HepG2 (cell line): ENCODE measurements at regions not wholly inside any gene's neighbourhood (a gene's known extent, or its start where the extent isn't known, plus 50 kb on each side); places are given as distances from the start of the nearest gene placed in this dataset.

Experiments
- ATAC-seq: fragments of 200-7000 bp; cut with Tn5 transposase; 3 replicates; pipeline ENCODE4 v1.9.1; 2020; ENCODE audit warnings: mild to moderate bottlenecking, moderate library complexity
- BruUV-seq: library from RNA; stranded (reverse); fragments of 400-500 nt; replicated peaks from 2 replicates; lab custom pipeline; 2021; lab: Mats Ljungman, UMichigan
- CTCF ChIA-PET: fragments of 300-600 bp; formaldehyde crosslinking; extraction: SDS; loops from one replicate; lab custom pipeline; 2021; ENCODE audit warnings: low total read pairs, inconsistent platforms, low intra/inter-chr PET ratio; lab: Yijun Ruan, JAX
- POLR2A ChIA-PET: fragments of 350-600 bp; sonication (Branson Sonifier 250); formaldehyde crosslinking; loops from one replicate; lab custom pipeline; 2020; ENCODE audit warnings: antibody characterized with exemption, inconsistent platforms; lab: Yijun Ruan, JAX
- DNase-seq: peaks from one replicate; pipeline ENCODE4 v3.0.0-alpha.2; 2015; ENCODE audit warnings: low spot score
- FAIRE-seq: peaks from 3 replicates; lab custom pipeline; 2011; peaks lifted over from hg19 to GRCh38; lab: Jason Lieb, UNC
- H2AFZ ChIP-seq: one replicate; pipeline ENCODE4 v1.6.1; 2011; ENCODE audit warnings: low read length, inconsistent platforms
- H3K27ac ChIP-seq: fragments of 300-600 bp; 3 replicates; pipeline ENCODE4 v1.8.0; 2011; ENCODE audit warnings: mixed run types, mild to moderate bottlenecking, mixed read lengths, low read length, inconsistent platforms; ENCODE audit not compliant: insufficient read depth; ENCODE audit errors: extremely low read length
- H3K27me3 ChIP-seq, 2 experiments: fragments of 200-600 bp in 1 of 2; 2 replicates in 1 of 2; 3 replicates in 1 of 2; pipeline versions ENCODE4 v1.6.0 to v1.8.0; 2011; ENCODE audit warnings: low read length in 2 of 2, mild to moderate bottlenecking in 2 of 2, moderate library complexity in 2 of 2, inconsistent platforms in 1 of 2; ENCODE audit not compliant: insufficient read depth in 2 of 2, control insufficient read depth in 1 of 2
- H3K36me3 ChIP-seq, 2 experiments: fragments of 200-600 bp in 1 of 2; replicated peaks in 1 of 2; 2 replicates in 1 of 2; 3 replicates in 1 of 2; pipeline versions ENCODE4 v1.5.1 to v1.8.0; 2011; ENCODE audit warnings: low read length in 2 of 2, inconsistent platforms in 1 of 2; ENCODE audit not compliant: insufficient read depth in 2 of 2, control insufficient read depth in 1 of 2
- H3K4me1 ChIP-seq: 2 replicates; pipeline ENCODE4 v1.5.1; 2012; ENCODE audit warnings: low read length, inconsistent platforms; ENCODE audit not compliant: insufficient read depth
- H3K4me2 ChIP-seq: 2 replicates; pipeline ENCODE4 v1.6.0; 2011; ENCODE audit warnings: low read depth, low read length, inconsistent platforms
- H3K4me3 ChIP-seq, 3 experiments: fragments of 200-600 bp in 1 of 3; sonication (generic), shearing (Covaris generic) in 1 of 3; replicated peaks in 1 of 3; 2 replicates each; pipeline ENCODE4 v1.5.1; 2011 to 2016; ENCODE audit warnings: low read length in 3 of 3, inconsistent platforms in 2 of 3, low read depth in 2 of 3, mild to moderate bottlenecking in 2 of 3, control low read depth in 1 of 3, mixed read lengths in 1 of 3; ENCODE audit not compliant: insufficient read depth in 1 of 3
- H3K79me2 ChIP-seq: one replicate; pipeline ENCODE4 v1.6.1; 2011; ENCODE audit warnings: low read length, inconsistent platforms; ENCODE audit not compliant: insufficient read depth
- H3K9ac ChIP-seq: 2 replicates; pipeline ENCODE4 v1.6.0; 2011; ENCODE audit warnings: mild to moderate bottlenecking, low read depth, low read length, inconsistent platforms; ENCODE audit not compliant: insufficient read depth
- H3K9me3 ChIP-seq: 2 replicates; pipeline ENCODE4 v1.5.1; 2012; ENCODE audit warnings: mild to moderate bottlenecking, low read length
- H4K20me1 ChIP-seq: 2 replicates; pipeline ENCODE4 v1.6.0; 2011; ENCODE audit warnings: inconsistent platforms, mild to moderate bottlenecking, low read length, moderate library complexity; ENCODE audit not compliant: insufficient read depth
- DDIT3 ChIP-seq: sonication (generic); formaldehyde crosslinking; IDR thresholded peaks from 2 replicates; pipeline ENCODE4 v1.4.0; 2020; ENCODE audit warnings: mild to moderate bottlenecking, missing genetic modification reagents
- KDM1A ChIP-seq: IDR thresholded peaks from 2 replicates; pipeline ENCODE4 v1.6.1; 2016; ENCODE audit warnings: missing compliant biosample characterization
- NR2F6 ChIP-seq, 2 experiments: IDR thresholded peaks; 2 replicates each; pipeline ENCODE4 v1.6.1; 2016; ENCODE audit warnings: antibody characterized with exemption in 1 of 2, mild to moderate bottlenecking in 1 of 2
- NRL ChIP-seq: sonication (generic); formaldehyde crosslinking; IDR thresholded peaks from 2 replicates; pipeline ENCODE4 v1.5.0; 2020; ENCODE audit warnings: missing genetic modification reagents, mild to moderate bottlenecking, moderate library complexity, borderline replicate concordance
- PHB2 ChIP-seq: fragments of 450-650 bp; IDR thresholded peaks from 2 replicates; pipeline ENCODE4 v1.6.1; 2018; ENCODE audit not compliant: partially characterized antibody
- RARG ChIP-seq: sonication (generic); formaldehyde crosslinking; IDR thresholded peaks from 2 replicates; pipeline ENCODE4 v1.4.0; 2020; ENCODE audit warnings: low read depth, mild to moderate bottlenecking, missing genetic modification reagents
- ZFP36 ChIP-seq: fragments of 150-350 bp; IDR thresholded peaks from 2 replicates; pipeline ENCODE4 v1.6.1; 2018; ENCODE audit warnings: borderline replicate concordance, low read length, low read depth; ENCODE audit not compliant: partially characterized antibody
- ZNF124 ChIP-seq: sonication (generic); formaldehyde crosslinking; IDR thresholded peaks from 2 replicates; pipeline ENCODE4 v1.4.0; 2020; ENCODE audit warnings: missing genetic modification reagents
- ZNF563 ChIP-seq: sonication (generic); formaldehyde crosslinking; IDR thresholded peaks from 2 replicates; pipeline ENCODE4 v1.8.0; 2022; ENCODE audit warnings: mild to moderate bottlenecking, moderate library complexity, missing genetic modification reagents
- ZNF605 ChIP-seq: sonication (generic); formaldehyde crosslinking; IDR thresholded peaks from 2 replicates; pipeline ENCODE4 v1.8.0; 2022; ENCODE audit warnings: mild to moderate bottlenecking, missing genetic modification reagents
- ZNF607 ChIP-seq: sonication (generic); formaldehyde crosslinking; IDR thresholded peaks from 2 replicates; pipeline ENCODE4 v1.5.1; 2020; ENCODE audit warnings: missing genetic modification reagents, mild to moderate bottlenecking, borderline replicate concordance
- ZNF724P ChIP-seq: sonication (generic); formaldehyde crosslinking; IDR thresholded peaks from 2 replicates; pipeline ENCODE4 v1.8.0; 2022; ENCODE audit warnings: missing genetic modification reagents, borderline replicate concordance
- WGBS: methylation state at CpG from one replicate; pipeline ENCODE4 v1.1.6; 2017; ENCODE audit warnings: low lambda C conversion rate; 5-methylcytosine and 5-hydroxymethylcytosine counted together
- in situ Hi-C: cut with HindIII; loops from 2 replicates; pipeline ENCODE4 v1.10.0; 2017; ENCODE audit warnings: low pct_unique_long_range_greater_than_20kb; ENCODE audit not compliant: extremely low pct_ligation_motif_present
- intact Hi-C: fragments of 100-400 bp; cut with micrococcal nuclease; formaldehyde crosslinking; loops from one replicate; pipeline ENCODE4 v1.10.0; 2022; ENCODE audit not compliant: unreplicated experiment

GRCh38 chr1:37306461-37306860, 167.9 kb upstream of the ZC3H12A start:
- H3K36me3 ChIP-seq: no peaks in the 10 kb centered on the region
- H3K4me1 ChIP-seq: no peaks in the 10 kb centered on the region
- no peak for ATAC-seq
- no peak overlapping the region for H3K27ac ChIP-seq
- peaks cover under 1 to 23% of the 10 kb centered on the region in 2 experiments; a peak in 3 of 5 replicates for H3K27me3 ChIP-seq
- no peak for DNase-seq
- 0% methylated on average over 4 of the region's 4 CpGs for WGBS
- H4K20me1 ChIP-seq: no peaks in the 10 kb centered on the region
- no peaks in the 10 kb centered on the region for H3K79me2 ChIP-seq
- no peak overlapping the region for H2AFZ ChIP-seq
- in situ Hi-C loops: no loop called here
- H3K4me3 ChIP-seq: no peak overlapping the region
- ChIA-PET CTCF (no interaction called here), POLR2A (no interaction called here)
- H3K9ac ChIP-seq: no peak overlapping the region
- H3K4me2 ChIP-seq: no peak overlapping the region
- H3K9me3 ChIP-seq: no peaks in the 10 kb centered on the region
- TF ChIP-seq ZNF607 (CRISPR knock-in tag) (no peak), RARG (no peak), DDIT3 (no peak), NR2F6 (IDR thresholded peaks at IDR 0.05) (no peak), NR2F6 (CRISPR knock-in tag; IDR thresholded peaks at IDR 0.05) (no peak), PHB2 (no peak), KDM1A (CRISPR knock-in tag) (no peak), ZNF563 (CRISPR knock-in tag) (no peak), ZNF724P (CRISPR knock-in tag) (no peak), ZNF124 (CRISPR knock-in tag) (no peak), ZNF605 (CRISPR knock-in tag) (no peak), ZFP36 (no peak), NRL (no peak)
- TF ChIP-seq, all 625 proteins: peak for 0
- no peak for FAIRE-seq
- BruUV-seq: no TSS peak
- intact Hi-C loops: no loop called here
